Transverse colon (tissue), 4 donors: ENCODE measurements at regions not wholly inside any gene's neighbourhood (a gene's known extent, or its start where the extent isn't known, plus 50 kb on each side); places are given as distances from the start of the nearest gene placed in this dataset.

Source experiments
- DNase-seq: peaks from one replicate; pipeline ENCODE4 v3.0.0-alpha.2; 2019
- H3K27ac ChIP-seq, 4 donors: fragments of 200-600 bp; sonication (generic); 2 replicates each; pipeline ENCODE4 v1.5.1; 2016 to 2018; ENCODE audit warnings: inconsistent platforms in 4 of 4
- H3K27me3 ChIP-seq: fragments of 200-600 bp; sonication (generic); 2 replicates; pipeline ENCODE4 v1.5.1; 2017; ENCODE audit warnings: inconsistent platforms
- H3K36me3 ChIP-seq, 4 donors: fragments of 200-600 bp; sonication (generic); 2 replicates each; pipeline ENCODE4 v1.5.1; 2017 to 2019; ENCODE audit warnings: inconsistent platforms in 4 of 4
- H3K4me1 ChIP-seq, 4 donors: fragments of 200-600 bp; sonication (generic); 2 replicates each; pipeline ENCODE4 v1.5.1; 2017 to 2020; ENCODE audit warnings: inconsistent platforms in 4 of 4
- H3K4me3 ChIP-seq, 4 donors: fragments of 200-600 bp; sonication (generic); 1 replicate in 1 of 4; 2 replicates in 3 of 4; pipeline versions ENCODE4 v1.5.1 to v1.6.1; 2017 to 2019; ENCODE audit warnings: inconsistent platforms in 4 of 4
- H3K9me3 ChIP-seq, 2 donors: fragments of 200-600 bp; sonication (generic); 2 replicates each; pipeline ENCODE4 v1.5.1; 2017 to 2019; ENCODE audit warnings: inconsistent platforms in 2 of 2
- EP300 ChIP-seq: sonication (generic); formaldehyde crosslinking; IDR thresholded peaks from one replicate; pipeline ENCODE4 v1.6.1; 2017; ENCODE audit warnings: antibody characterized with exemption, low read depth
- POLR2A ChIP-seq: fragments of 450-650 bp; IDR thresholded peaks from one replicate; pipeline ENCODE4 v1.6.1; 2016; ENCODE audit warnings: antibody characterized with exemption, mild to moderate bottlenecking, moderate library complexity
- POLR2AphosphoS5 ChIP-seq, 3 donors: sonication (generic); formaldehyde crosslinking; IDR thresholded peaks; one replicate each; pipeline ENCODE4 v1.6.1; 2016; ENCODE audit warnings: antibody characterized with exemption in 3 of 3
- WGBS, 2 donors: methylation state at CpG; one replicate each; pipeline ENCODE4 v1.1.5; 2018; ENCODE audit warnings: low coverage in 1 of 2; 5-methylcytosine and 5-hydroxymethylcytosine counted together
- in situ Hi-C, 4 donors: fragments of 200-750 bp; cut with MboI; loops; one replicate each; pipeline versions ENCODE4 v1.15.0 to v1.15.1; 2017; ENCODE audit warnings: low sequenced_read_pairs in 3 of 4, low pct_ligation_motif_present in 1 of 4, low pct_unique_long_range_greater_than_20kb in 1 of 4
- intact Hi-C: fragments of 100-400 bp; cut with DNase I; formaldehyde crosslinking; loops from one replicate; pipeline ENCODE4 v1.15.1; 2023; ENCODE audit warnings: low total_unique reads
- TF ChIP-seq, protein P1 (sequence below), 5 experiments: fragments of 200-600 bp in 3 of 5; fragments of 450-650 bp in 2 of 5; sonication (generic) in 3 of 5; IDR thresholded peaks; 1 replicate in 2 of 5; 2 replicates in 3 of 5; pipeline ENCODE4 v1.5.1; 2016 to 2017; ENCODE audit warnings: antibody characterized with exemption in 5 of 5, inconsistent platforms in 3 of 5, mild to moderate bottlenecking in 2 of 5, moderate library complexity in 1 of 5

DNA sequence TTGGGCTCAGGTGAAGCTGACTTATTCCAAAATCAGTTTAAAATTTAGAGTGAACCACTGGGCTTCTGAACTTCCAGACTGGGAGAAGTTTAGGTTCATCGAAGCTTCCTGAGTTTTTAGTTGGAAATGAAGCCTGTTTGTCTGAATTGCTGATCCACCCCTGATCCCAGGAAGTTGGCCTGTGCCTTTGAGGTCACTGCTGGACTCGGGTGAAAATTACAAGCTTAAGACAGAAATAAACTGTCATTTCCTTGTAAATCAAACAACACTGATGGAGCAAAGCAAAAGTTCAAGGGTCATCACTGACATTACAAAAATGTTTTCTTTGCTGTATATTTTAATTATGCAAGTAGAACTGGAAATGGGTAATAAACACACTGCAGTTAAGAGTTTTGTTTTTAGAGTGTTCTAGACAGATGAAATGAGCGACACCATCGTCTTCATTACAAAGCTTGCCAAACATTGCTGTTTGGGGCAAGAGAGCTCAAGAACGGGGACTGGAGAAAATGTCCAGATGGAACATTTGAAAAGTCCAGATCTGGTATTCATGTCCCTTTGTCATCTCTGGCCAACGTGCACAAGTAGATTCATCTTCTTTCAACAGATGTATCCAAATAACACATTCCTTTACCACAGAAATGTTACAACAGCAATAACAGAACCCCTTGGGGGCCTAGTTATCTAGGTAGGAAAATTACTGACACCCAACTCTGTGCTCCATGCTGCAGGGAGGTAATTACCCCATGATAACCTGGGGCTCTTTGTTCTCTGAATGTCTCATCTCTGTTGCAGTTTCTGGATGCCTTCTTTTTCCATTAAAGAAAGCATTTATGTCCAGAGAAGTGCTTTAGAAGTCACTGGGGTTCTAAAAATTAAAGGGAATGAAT lies 142.4 kb upstream of the ERCC6L2 start:
- Histone ChIP-seq H3K27ac (peak overlapping the region; percentile 37 to 69 (median 54)), H3K36me3 (no peaks in the 10 kb centered on the region), H3K9me3 (no peaks in the 10 kb centered on the region), H3K4me3 (no peak overlapping the region), H3K27me3 (no peaks in the 10 kb centered on the region), H3K4me1 (peaks cover 0 to 31% (median 18%) of the 10 kb centered on the region in 4 donors)
- 38 to 46% methylated on average over 4 to 6 of the region's 6 CpGs for WGBS, 2 donors
- no peak for DNase-seq
- in situ Hi-C loops = loop anchor here in 1 of 4 donors (25.0 kb wide), 1 partner anchor 479 kb away; no protein-coding TSS in a partner anchor
- intact Hi-C loops = no loop called here
- TF ChIP-seq, protein P1, sequence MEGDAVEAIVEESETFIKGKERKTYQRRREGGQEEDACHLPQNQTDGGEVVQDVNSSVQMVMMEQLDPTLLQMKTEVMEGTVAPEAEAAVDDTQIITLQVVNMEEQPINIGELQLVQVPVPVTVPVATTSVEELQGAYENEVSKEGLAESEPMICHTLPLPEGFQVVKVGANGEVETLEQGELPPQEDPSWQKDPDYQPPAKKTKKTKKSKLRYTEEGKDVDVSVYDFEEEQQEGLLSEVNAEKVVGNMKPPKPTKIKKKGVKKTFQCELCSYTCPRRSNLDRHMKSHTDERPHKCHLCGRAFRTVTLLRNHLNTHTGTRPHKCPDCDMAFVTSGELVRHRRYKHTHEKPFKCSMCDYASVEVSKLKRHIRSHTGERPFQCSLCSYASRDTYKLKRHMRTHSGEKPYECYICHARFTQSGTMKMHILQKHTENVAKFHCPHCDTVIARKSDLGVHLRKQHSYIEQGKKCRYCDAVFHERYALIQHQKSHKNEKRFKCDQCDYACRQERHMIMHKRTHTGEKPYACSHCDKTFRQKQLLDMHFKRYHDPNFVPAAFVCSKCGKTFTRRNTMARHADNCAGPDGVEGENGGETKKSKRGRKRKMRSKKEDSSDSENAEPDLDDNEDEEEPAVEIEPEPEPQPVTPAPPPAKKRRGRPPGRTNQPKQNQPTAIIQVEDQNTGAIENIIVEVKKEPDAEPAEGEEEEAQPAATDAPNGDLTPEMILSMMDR (IDR thresholded peaks at IDR 0.05) = no peak
- TF ChIP-seq POLR2AphosphoS5 (IDR thresholded peaks at IDR 0.05) = peak in 1 of 3 donors; percentile 35

DNA sequence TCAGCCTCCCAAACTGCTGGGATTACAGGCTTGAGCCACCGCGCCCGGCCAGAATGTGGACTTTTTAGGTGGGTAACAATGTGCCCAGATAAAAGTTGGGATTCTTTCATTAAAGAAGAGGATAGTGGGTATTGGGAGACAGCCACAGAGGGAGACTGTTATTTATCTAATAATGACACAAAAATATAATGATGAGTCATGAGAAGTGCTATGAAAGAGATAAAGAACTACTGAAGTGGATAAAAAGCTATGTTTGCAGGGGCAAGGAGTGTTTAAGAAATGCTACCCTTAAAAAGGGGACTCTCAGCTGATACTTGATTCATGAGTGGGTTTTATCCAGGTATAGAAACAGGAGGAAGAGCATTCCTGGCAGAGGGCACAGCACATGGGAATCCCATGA lies 143.6 kb upstream of the ERCC6L2 start:
- intact Hi-C loops = no loop called here
- no peak for DNase-seq
- Histone ChIP-seq H3K9me3 (no peaks in the 10 kb centered on the region), H3K27me3 (no peaks in the 10 kb centered on the region), H3K4me3 (no peak overlapping the region), H3K4me1 (peaks cover 0 to 31% (median 18%) of the 10 kb centered on the region in 4 donors), H3K27ac (peak overlapping the region; percentile 7 to 69 (median 54)), H3K36me3 (no peaks in the 10 kb centered on the region)
- WGBS, 2 donors = 77% methylated on average over 3 of the region's 3 CpGs; no CpG with 5 or more reads in 1 of the 2 donors
- in situ Hi-C loops = loop anchor here in 1 of 4 donors (25.0 kb wide), 1 partner anchor 480 kb away; no protein-coding TSS in a partner anchor
- no peak for TF ChIP-seq POLR2AphosphoS5 (IDR thresholded peaks at IDR 0.05)
- no peak for TF ChIP-seq EP300
- no peak for TF ChIP-seq POLR2A
- TF ChIP-seq, protein P1 (IDR thresholded peaks at IDR 0.05) = no peak

DNA sequence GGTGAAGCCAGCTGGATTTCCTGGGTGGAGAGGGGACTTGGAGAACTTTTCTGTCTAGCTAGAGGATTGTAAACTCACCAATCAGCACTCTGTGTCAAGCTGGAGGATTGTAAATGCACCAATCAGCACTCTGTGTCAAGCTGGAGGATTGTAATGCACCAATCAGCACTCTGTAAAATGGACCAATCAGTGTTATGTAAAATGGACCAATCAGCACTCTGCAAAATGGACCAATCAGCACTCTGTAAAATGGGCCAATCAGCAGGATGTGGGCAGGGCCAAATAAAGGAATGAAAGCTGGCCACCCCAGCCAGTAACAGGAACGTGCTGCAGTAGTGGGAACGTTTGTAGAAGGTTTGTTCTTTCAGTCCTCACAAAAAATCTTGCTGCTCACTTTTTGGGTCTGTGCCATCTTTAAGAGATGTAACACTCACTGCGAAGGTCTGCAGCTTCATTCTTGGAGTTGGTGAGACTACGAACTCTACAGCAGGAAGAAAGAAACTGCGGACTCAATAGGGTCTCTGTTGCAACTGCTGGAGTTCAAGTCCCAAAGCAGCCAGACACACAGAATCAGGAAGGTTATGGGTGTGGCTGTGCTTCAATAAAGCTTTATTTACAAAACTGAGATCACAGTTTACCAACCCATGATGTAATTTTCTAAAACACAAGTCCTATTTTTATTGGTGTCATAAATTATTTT lies 145.7 kb upstream of the ERCC6L2 start:
- Histone ChIP-seq H3K9me3 (no peaks in the 10 kb centered on the region), H3K4me3 (no peak overlapping the region), H3K27me3 (no peaks in the 10 kb centered on the region), H3K27ac (peak overlapping the region in 3 of 4 donors; percentile 2 to 61 (median 31)), H3K36me3 (no peaks in the 10 kb centered on the region), H3K4me1 (peaks cover 0 to 34% (median 22%) of the 10 kb centered on the region in 4 donors)
- intact Hi-C loops (no loop called here), in situ Hi-C loops (loop anchor here in 2 of 4 donors (10.0 to 25.0 kb wide), 2 partner anchors 482 to 485 kb away; no protein-coding TSS in a partner anchor)
- WGBS, 2 donors = 49 to 57% methylated on average over 4 to 5 of the region's 5 CpGs
- DNase-seq = no peak
- TF ChIP-seq POLR2A (no peak), POLR2AphosphoS5 (IDR thresholded peaks at IDR 0.05) (no peak), EP300 (no peak)
- TF ChIP-seq, protein P1 (IDR thresholded peaks at IDR 0.05) = no peak

DNA sequence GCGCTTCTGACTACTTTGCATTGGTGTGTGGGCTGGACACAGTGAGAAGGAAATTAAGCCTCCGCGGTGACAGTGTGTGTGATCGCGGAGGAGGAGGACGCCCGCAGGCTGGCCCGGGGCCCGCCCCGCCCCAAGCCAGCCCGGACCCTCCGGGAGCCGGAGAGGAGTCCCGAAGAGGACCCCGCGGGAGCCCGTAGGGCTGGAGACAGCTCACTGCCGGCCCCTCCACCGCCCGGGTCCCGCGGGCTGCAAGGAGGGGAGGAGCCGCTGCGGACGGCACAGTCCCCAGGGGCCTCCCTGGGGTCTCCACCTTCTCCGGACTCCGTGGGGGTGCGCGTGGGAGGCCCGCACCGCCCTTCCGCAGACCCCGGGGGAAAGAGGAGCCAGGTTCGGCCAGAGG lies 146.4 kb upstream of the ERCC6L2 start:
- in situ Hi-C loops (loop anchor here in 2 of 4 donors (10.0 to 25.0 kb wide), 2 partner anchors 483 to 486 kb away; no protein-coding TSS in a partner anchor), intact Hi-C loops (no loop called here)
- DNase-seq = no peak
- H3K27ac ChIP-seq = no peak overlapping the region
- H3K4me3 ChIP-seq = no peak overlapping the region
- 95% methylated on average over 34 of the region's 34 CpGs; no CpG with 5 or more reads in 1 of the 2 donors for WGBS, 2 donors
- H3K4me1 ChIP-seq = peaks cover 0 to 41% (median 29%) of the 10 kb centered on the region in 4 donors
- no peaks in the 10 kb centered on the region for H3K9me3 ChIP-seq
- no peaks in the 10 kb centered on the region for H3K36me3 ChIP-seq
- TF ChIP-seq EP300 (no peak), POLR2AphosphoS5 (IDR thresholded peaks at IDR 0.05) (no peak), POLR2A (no peak)
- TF ChIP-seq, protein P1 (IDR thresholded peaks at IDR 0.05) = no peak
- H3K27me3 ChIP-seq = no peaks in the 10 kb centered on the region
